DMS53 (cell line): ENCODE measurements at regions not wholly inside any gene's neighbourhood (a gene's known extent, or its start where the extent isn't known, plus 50 kb on each side); places are given as distances from the start of the nearest gene placed in this dataset.
A peak's percentile ranks its signal among the peaks of the same experiment; 100 is the strongest.

ENCODE experiments used
- DNase-seq: peaks from one replicate; lab custom pipeline; 2025; lab: John Stamatoyannopoulos, UW

GRCh38 chr15:25504307-25504706 is 65.5 kb upstream of the UBE3A start:
- DNase-seq = no peak

GRCh38 chr15:25501828-25502446 is 63.1 kb upstream of the UBE3A start:
- DNase-seq = peak; percentile 53

DNA sequence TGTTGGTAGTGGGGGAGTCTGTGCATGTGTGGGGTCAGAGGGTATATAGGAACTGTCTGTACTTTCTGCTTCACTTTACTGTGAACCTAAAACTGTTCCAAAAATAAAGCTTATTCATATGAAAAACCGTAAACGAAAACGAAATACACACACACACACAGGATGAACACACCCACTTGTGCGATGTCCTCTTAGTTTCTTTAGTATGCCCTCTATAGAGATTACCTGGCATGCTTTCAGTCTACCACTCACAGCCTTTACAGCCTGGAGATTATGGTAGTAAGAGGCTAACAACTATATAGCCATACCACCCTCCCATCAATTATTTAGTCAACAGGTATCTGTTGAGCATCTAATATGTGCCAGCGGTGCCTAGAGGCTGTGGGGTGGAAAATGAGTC is 60.0 kb upstream of the UBE3A start:
- DNase-seq = no peak

DNA sequence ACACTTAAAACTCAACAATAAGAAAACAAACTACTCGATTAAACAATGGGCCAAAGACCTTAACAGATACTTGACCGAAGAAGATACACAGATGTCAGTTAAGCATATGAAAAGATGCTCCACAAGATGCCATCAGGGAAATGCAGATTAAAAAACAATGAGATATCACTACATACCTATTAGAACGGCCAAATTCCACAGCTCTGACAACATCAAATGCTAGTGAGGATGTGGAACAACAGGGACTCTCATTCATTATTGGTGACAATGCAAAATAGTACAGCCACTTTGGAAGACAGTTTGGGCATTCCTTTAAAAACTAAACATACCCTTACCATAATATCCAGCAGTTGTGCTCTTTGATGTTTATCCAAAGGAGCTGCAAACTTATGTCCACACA is 59.1 kb upstream of the UBE3A start:
- DNase-seq = no peak

DNA sequence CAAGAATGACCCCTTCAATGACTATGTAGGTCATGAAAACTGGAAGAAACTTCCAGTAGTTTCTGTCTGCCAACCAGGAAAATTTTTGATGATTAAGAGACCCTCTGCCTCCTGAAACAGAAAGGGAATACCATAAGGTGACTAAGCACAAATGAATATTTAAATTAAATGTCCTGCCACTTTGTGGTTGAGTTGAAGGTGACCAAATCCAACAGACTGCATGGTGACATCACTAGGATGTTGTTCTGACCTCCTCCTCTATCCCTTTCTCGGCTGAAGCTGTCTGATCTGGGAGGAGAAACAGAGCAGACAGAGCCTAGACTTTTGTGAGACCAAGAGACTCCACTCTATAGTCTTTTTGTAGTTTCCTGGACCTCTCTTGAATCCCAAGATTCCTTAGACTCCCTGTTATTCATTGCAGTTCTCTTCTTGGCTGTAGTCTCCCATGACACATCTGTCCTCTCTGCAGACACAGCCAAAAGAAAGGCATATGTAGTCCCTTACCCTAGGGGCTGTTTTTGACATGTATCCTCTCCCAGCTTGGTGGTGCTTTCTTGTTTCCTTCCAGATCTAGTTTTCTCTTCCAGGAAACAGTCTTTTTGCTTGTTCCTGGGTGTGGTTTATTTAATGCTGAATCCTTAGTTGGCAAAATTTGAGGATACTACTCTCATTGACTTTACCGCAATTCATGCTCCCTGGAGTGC is 55.2 kb upstream of the UBE3A start:
- no peak for DNase-seq

- no peak for DNase-seq
These were observed 53.5 kb upstream of the UBE3A start for GRCh38 chr15:25492315-25492714.
